K562 (cell line): ENCODE measurements at regions not wholly inside any gene's neighbourhood (a gene's known extent, or its start where the extent isn't known, plus 50 kb on each side); places are given as distances from the start of the nearest gene placed in this dataset.

ENCODE experiments used
- ARHGAP35 ChIP-seq: fragments of 450-650 bp; IDR thresholded peaks from 2 replicates; pipeline ENCODE4 v1.6.1; 2018; ENCODE audit not compliant: partially characterized antibody
- COPS2 ChIP-seq: fragments of 450-650 bp; conservative IDR thresholded peaks from 2 replicates; pipeline ENCODE4 v1.6.1; 2016; ENCODE audit warnings: mild to moderate bottlenecking, moderate library complexity
- ESRRA ChIP-seq: fragments of 450-650 bp; IDR thresholded peaks from 2 replicates; pipeline ENCODE4 v1.6.1; 2014; ENCODE audit warnings: low read depth, mild to moderate bottlenecking, moderate library complexity, borderline replicate concordance
- GATAD2B ChIP-seq: fragments of 450-650 bp; IDR thresholded peaks from 2 replicates; pipeline ENCODE4 v1.6.1; 2017; ENCODE audit warnings: mild to moderate bottlenecking, borderline replicate concordance
- HDAC1 ChIP-seq, 2 experiments: fragments of 450-650 bp; IDR thresholded peaks; 2 replicates each; pipeline ENCODE4 v1.6.1; 2016 to 2017; ENCODE audit warnings: inconsistent platforms in 1 of 2, mild to moderate bottlenecking in 1 of 2, moderate library complexity in 1 of 2
- SMAD1 ChIP-seq: fragments of 150-350 bp; IDR thresholded peaks from 2 replicates; pipeline ENCODE4 v1.6.1; 2014; ENCODE audit warnings: low read length, low read depth; ENCODE audit not compliant: partially characterized antibody
- TBP ChIP-seq: optimal IDR thresholded peaks from 2 replicates; pipeline ENCODE3; 2011; ENCODE audit warnings: low read depth, low read length, improper control_type of control experiment
- TGIF2 ChIP-seq: sonication (generic); formaldehyde crosslinking; IDR thresholded peaks from 2 replicates; pipeline ENCODE4 v1.8.1; 2022; ENCODE audit warnings: mild to moderate bottlenecking, missing genetic modification reagents, moderate library complexity
- ZBTB7A ChIP-seq: IDR thresholded peaks from 2 replicates; pipeline ENCODE4 v1.6.1; 2011; ENCODE audit warnings: low read depth, mild to moderate bottlenecking, low read length, moderate library complexity, borderline replicate concordance; ENCODE audit not compliant: control insufficient read depth
- ZHX1 ChIP-seq: fragments of 150-350 bp; conservative IDR thresholded peaks from 2 replicates; pipeline ENCODE4 v1.6.1; 2014; ENCODE audit warnings: low read length
- ZNF384 ChIP-seq: IDR thresholded peaks from 2 replicates; pipeline ENCODE4 v1.6.1; 2012; ENCODE audit warnings: low read depth, low read length, improper control_type of control experiment
- ZNF41 ChIP-seq: fragments of 250-450 bp; sonication (Bioruptor Pico); conservative IDR thresholded peaks from 2 replicates; pipeline ENCODE4 v1.4.0; 2020; ENCODE audit warnings: mild to moderate bottlenecking
- ZNF79 ChIP-seq: fragments of 250-450 bp; sonication (Bioruptor Pico); IDR thresholded peaks from 2 replicates; pipeline ENCODE4 v1.4.0; 2020; ENCODE audit warnings: low read depth, mild to moderate bottlenecking, moderate library complexity
- TF ChIP-seq, protein P1 (sequence below): fragments of 250-450 bp; sonication (Bioruptor Pico); IDR thresholded peaks from 2 replicates; pipeline ENCODE4 v1.8.0; 2021; ENCODE audit warnings: moderate library complexity, mild to moderate bottlenecking, inconsistent platforms
- TF ChIP-seq, protein P2 (sequence below): sonication (generic); formaldehyde crosslinking; IDR thresholded peaks from 2 replicates; pipeline ENCODE4 v1.9.0; 2022; ENCODE audit warnings: mild to moderate bottlenecking, missing genetic modification reagents

GRCh38 chr6:100228834-100229441 is 234.9 kb upstream of the MCHR2 start (continued):
- TF ChIP-seq, protein P1, sequence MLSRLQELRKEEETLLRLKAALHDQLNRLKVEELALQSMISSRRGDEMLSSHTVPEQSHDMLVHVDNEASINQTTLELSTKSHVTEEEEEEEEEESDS (CRISPR knock-in tag) = no peak
- TF ChIP-seq, protein P2, sequence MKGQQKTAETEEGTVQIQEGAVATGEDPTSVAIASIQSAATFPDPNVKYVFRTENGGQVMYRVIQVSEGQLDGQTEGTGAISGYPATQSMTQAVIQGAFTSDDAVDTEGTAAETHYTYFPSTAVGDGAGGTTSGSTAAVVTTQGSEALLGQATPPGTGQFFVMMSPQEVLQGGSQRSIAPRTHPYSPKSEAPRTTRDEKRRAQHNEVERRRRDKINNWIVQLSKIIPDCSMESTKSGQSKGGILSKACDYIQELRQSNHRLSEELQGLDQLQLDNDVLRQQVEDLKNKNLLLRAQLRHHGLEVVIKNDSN (CRISPR knock-in tag) = no peak
- TF ChIP-seq COPS2 (no peak), ZBTB7A (no peak), TGIF2 (CRISPR knock-in tag) (no peak), ZNF384 (no peak), GATAD2B (no peak), ZNF41 (CRISPR knock-in tag) (no peak), ESRRA (no peak), HDAC1 (IDR thresholded peaks at IDR 0.05) (no peak), ARHGAP35 (no peak), ZNF79 (CRISPR knock-in tag) (no peak), ZHX1 (no peak), TBP (peak; percentile 55), SMAD1 (no peak)
